Right ventricle myocardium inferior (tissue), 1 donor: ENCODE measurements at regions not wholly inside any gene's neighbourhood (a gene's known extent, or its start where the extent isn't known, plus 50 kb on each side); places are given as distances from the start of the nearest gene placed in this dataset.

Experiments
- ATAC-seq: fragments of 200-7000 bp; cut with Tn5 transposase; one replicate; pipeline ENCODE4 v1.9.1; 2020; ENCODE audit warnings: mild to moderate bottlenecking, moderate library complexity
- DNase-seq: peaks from one replicate; pipeline ENCODE4 v3.0.0; 2021; ENCODE audit errors: missing footprints
- intact Hi-C: fragments of 100-400 bp; cut with DNase I; formaldehyde crosslinking; loops from one replicate; pipeline ENCODE4 v1.11.0; 2022
- donor health status: DM: no; HTN: yes; CAD: no; lungs with severe emphysema.

DNA sequence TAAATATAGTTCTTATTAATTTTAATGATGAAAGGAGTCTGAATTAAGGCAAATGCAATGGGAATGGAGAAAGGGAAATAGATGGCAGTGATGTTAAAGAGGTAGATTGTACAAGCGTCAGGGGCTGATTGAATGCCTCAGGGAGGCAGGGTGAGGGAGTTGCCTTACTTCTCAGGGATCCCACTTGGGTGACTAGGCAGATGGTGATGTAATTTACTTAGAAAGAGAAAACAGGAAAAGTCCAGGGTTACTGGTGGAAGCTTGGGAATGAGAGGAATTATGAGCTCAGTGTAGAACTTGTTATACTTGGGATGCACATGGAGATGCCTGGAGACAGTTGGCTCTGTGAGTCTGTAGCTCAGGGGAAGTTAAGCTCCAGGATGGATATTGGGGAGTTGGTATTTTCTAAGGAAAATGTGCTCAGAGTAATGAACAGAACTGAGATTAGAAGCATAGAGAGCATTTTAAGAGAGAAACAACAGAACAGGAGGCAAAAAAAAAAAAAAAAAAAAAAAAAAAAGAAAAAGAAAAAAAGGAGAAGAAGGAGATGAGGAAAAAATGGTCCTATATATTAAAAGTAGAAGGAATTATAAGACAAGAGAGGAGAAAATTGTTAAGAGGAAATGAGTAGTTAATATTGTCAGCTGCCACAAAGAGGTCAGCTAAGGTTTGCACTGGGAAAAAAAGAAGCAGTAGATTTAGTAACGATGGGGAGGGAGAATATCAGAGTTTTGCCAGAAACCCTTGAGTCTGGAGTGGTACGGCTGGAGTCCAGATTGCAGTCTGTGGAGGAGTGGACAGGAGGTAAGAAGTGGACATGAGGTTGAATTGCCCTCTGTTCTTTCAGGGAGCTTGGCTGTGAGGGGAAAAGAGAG is 88.0 kb upstream of the ELL2 start:
- DNase-seq, result no peak
- intact Hi-C loops, result no loop called here
- ATAC-seq, result no peak

DNA sequence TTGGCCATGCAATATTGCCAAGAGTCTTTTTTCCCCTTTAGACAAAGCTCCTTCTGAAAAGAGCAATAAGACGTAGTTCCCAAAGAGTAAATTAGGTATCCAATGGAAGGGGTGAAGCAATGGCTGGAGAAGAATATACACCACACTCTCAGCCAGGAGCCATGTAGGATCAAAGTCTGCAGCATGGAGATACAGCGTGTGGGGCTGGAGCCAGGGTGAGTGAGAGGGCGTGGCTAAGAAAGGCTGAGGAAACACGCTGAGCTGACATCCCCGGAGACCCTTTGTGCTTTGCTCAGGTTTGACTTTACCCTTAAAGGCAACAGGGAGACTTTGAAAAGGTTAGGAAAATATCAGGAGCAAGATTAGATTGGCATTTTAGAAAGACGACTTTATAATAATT is 87.1 kb upstream of the ELL2 start:
- no peak for DNase-seq
- intact Hi-C loops, result no loop called here
- ATAC-seq, result no peak

DNA sequence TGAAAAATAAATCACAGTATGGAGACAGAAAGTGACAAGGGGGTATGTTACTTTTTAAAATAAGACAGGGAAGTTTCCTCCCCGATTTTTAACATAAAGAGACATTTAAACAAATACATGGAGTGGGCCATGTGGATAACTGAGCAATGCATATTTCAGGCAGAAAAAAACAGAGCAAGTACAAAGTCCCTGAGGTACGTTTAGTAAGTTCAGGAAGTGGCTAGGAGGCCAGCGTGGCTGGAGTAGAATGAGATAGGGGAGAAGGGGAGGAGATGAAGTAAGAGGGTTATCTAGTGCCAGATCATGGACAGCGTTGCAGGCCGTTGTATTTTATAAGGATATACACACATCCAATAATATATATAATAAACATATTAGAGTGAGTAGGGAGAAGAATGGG is 84.2 kb upstream of the ELL2 start:
- intact Hi-C loops, result no loop called here
- no peak for ATAC-seq

DNA sequence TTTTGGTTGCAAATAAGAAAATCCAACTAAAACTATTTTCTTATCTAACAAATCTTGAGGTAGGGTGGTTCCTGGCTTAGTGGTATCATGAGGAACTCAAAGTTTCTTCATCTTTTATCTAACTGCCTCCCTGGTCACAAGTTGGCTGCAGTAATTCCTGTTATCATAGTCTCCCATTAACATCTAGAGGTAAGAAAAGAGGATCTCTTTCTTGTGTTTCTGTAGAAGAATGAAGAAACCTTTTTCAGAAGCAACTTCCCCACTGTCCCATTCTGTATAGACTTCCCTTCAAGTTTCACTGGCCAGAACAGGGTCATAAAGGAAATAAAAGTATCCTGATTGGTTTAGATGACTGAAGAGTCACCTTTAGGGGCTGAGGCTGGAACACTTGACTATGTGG is 81.8 kb upstream of the ELL2 start:
- intact Hi-C loops, result no loop called here

More for the DNA sequence above, 84.2 kb upstream of the ELL2 start:
- no peak for DNase-seq

DNA sequence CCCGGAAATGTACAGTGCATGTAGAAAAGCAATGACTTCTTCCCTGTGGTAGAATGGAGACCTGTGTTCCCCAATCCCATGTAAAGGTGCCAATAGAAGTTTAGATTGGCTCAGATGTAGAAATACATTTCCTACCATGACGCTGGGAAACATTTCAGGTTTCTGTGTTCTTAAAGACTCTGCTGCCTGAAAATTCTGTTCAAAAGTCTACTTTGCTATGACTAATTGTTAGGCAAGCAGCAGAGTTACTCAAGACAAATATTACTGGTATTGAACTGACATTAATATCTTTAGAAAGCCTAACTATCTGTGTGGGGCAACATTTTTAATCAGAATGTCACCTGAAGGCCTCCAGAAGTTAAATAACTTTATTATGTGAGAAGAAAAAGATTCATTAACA is 75.5 kb upstream of the ELL2 start:
- intact Hi-C loops, result no loop called here
- ATAC-seq (no peak), DNase-seq (no peak)

More for the DNA sequence above, 81.8 kb upstream of the ELL2 start:
- no peak for DNase-seq
- no peak for ATAC-seq

DNA sequence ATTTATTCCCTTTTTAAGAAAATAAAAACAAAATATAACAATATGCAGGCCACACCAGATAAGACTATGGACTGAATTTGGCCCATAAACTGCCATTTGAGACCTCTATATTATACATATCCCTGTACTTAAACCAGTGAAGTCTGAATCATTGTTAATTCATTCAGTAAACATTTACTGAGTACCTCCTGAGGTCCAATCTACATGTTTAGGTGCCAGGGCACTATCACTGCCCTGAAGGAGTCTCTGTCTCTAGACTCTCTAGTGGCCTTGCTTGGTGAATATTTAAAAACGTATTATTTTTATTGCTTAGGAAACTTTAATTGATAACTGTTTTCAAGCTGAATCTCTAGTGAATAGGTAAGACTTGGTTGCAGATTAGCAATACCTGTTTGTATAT is 74.7 kb upstream of the ELL2 start:
- ATAC-seq, result no peak
- no peak for DNase-seq
- intact Hi-C loops, result no loop called here

DNA sequence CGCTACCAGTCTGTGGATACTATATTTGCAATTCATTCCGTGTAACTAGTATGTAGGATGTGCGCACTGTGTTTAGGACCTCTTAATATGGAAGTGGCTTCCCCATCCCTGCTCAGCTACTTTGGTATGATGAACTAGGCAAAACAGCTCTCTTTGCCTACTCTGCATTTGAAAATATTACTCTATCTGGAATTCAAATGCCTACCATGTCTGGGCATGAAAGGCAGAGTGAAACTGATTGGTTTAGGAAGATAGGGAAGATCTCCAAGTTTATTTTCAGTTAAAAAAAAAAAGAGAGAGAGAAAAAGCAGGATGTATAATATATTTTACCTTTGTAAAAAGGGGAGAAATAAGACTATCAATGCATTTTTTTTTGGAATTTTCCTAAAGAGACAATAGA is 74.1 kb upstream of the ELL2 start:
- intact Hi-C loops, result no loop called here
- DNase-seq (no peak), ATAC-seq (no peak)

DNA sequence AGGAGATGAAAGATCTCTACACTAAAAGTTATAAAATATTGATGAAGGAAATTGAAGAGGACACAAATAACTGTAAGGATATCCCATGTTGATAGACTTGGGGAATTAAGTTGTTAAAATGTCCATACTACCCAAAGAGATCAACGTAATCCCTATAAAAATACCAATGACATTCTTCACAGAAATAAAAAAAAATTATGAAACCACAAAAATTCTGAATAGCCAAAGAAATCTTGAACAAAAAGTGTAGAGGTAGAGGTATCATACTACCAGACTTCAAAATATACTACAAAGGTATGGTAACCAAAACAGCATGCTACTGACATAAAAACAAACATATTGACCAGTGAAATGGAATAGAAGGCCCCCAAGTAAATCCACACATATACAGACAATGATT is 71.5 kb upstream of the ELL2 start:
- ATAC-seq (no peak), DNase-seq (no peak)
- intact Hi-C loops, result no loop called here

DNA sequence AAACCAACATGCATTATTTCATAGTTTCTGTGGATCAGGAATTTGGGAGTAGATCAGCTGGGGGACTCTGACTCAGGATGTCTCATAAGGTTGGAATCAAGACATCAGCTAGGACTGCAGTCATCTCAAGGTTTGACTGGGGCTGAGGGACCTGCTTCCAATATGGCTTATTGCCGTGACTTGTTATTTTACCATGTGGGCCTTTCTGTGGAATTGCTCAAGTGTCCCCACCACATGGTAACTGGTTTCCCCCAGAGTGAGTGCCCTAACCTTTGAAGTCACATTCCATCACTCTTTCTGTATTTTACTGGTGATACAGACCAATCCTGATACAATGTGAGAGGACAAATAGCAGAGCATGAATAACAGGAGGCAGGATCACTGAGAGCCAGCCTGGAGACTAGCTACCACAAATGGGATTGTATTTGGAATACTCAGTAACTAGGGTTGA is 70.2 kb upstream of the ELL2 start:
- DNase-seq (no peak), ATAC-seq (no peak)
- intact Hi-C loops, result no loop called here

DNA sequence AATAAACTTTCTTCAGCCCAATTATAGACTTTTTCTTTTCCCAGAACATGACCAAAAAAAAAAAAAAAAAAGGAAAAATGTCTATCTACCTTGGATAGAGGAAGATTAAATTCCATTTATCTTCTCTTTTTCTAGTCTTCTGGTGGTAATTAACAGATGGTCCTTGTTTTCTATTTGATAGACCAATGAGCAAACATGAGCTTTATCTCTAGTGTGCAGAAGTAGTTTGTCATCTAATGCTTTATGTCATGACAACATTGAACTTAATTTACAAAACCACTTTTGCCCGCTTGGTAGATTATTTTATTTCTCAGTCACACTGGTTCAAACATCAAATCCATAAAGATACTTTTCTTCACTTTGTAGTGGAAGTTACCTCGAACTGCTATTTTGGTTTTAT is 69.5 kb upstream of the ELL2 start:
- DNase-seq, result no peak
- intact Hi-C loops, result no loop called here
- no peak for ATAC-seq

DNA sequence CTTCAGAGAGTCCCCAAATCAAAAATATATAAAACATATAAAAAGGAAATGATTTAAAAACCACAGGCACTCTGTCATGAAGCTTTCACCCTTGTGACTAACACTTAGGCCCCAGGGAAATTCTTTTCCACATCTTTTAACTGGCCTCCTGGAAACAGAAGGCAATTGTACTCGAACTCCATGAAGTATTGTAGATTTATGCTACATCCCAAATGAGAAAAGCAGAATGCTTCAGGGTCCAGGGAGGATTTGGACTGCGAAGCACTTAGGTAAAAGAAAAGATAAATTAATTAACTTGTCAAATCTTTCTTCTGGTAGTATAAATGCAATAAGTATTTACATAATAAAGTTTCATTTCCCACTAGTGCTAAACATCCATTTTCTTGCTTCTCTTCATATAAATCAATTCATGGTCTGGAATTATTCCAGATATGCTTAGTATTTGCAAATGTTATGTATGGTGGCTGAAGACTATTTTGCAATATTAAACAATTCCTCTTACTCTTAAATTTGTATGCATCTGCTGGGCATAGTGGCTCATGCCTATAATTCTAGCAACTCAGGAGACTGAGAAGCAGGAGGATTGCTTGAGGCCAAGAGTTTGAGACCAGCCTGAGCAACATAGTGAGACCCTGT is 64.9 kb upstream of the ELL2 start:
- intact Hi-C loops, result no loop called here
- DNase-seq, result no peak
- ATAC-seq, result no peak

DNA sequence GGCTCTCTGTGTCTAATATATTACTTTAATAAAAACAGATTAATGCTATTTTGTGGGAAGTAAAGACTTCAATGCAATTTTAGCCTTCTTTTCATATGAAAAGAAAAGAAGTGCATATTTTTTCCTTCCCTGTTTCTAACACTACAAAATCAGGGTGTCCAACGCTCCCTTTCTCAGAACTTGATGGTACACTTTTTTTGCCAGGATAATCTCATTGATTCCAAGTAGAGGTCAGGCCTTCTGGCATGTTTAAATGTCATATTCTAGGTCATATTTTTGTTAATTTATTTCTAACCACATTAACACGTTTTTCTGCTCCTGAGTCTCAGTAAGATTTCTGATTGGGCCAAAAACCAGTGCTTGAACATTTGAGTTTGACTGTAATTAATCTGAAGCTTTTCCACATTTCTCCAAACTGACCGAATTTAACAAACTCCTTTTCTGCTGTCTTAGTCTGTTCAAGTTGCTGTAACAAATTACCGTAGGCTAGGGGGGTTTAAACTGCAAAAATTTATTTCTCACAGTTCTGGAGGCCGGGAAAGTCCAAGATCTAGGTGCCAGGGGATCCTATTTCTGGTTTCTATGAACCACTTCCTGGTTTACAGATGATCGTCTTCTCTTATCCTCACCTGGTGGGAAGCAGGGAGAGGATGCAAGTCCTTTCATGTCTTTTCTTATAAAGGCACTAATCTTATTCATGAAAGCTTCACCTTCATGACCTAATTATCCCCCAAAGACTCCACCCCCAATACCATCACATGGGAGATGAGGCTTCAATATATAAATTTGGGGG is 63.2 kb upstream of the ELL2 start:
- ATAC-seq (no peak), DNase-seq (no peak)
- intact Hi-C loops, result no loop called here

DNA sequence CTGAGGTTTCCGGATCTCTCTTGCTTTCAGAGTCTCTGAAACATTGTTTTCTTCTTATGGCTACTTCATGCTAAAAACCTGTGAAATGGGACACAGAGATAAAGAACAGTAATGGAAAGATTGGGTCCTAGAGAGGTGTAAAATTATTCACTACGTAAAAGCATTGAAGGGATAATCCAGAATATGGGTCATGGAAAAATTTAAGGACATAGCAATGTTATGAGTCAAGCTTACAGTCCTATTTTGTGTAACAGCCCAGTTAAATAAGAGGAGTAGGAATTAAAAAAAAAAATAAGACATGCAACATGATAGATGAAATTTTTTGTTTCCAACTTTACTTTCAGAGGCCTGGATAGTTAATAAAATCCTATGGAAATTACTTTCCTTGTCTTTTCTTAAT is 61.9 kb upstream of the ELL2 start:
- intact Hi-C loops, result no loop called here
- no peak for ATAC-seq

DNA sequence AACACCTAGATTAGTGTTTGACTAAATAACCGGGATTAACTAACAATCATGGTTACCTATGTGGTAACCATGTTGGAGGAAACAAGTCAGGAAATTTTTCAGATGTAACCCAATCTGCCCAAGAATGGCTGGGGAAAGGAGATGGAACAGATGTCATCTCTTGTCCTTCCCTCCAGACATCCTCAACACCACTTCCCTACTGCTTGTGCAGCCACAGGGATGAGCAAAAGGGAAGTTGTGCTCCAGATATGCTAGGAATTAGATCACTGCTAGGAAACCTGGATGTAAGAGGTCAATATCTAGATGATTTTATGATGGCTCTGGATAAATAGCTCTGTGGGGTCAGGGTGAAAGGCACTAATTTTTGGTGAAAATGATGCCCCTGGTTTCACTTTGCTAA is 61.3 kb upstream of the ELL2 start:
- intact Hi-C loops, result no loop called here
- ATAC-seq (no peak), DNase-seq (no peak)

More for the DNA sequence above, 61.9 kb upstream of the ELL2 start:
- DNase-seq, result no peak

DNA sequence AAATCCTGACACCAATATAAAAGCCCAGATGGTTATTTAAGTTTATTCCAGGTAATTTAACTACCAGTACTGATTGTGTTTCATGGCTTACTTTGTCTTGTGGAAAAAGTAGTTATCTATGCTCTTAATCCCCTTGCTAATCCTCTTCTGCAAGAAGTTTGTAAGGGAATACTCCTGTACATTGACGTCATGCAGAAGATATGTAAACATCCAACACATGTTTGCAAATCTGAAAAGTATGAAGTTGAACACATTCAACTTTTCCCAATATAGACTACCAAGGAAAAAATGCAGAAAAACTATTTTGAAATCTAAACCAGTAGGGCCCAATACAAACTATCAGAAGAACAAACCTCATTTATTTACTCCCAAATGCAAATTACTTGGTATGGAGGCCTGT is 56.3 kb upstream of the ELL2 start:
- intact Hi-C loops, result no loop called here
- ATAC-seq, result no peak
- no peak for DNase-seq

DNA sequence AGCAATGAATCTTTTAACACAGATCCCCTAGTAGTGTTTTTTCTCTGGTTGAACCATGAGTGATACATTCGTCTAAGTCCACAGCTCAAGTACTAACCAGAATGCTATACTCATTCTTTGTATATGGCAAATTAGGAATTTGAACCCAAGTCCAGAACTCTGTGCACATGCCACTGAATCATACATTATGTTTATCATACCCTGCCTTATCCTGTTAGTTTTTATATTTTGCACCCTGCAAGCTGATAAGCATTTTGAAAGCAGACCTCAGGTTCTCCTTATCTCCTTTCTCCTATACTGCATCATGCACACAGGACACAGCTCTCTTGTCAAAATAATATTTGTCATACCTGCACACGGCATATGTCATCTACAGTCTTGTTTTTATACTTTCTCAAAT is 54.6 kb upstream of the ELL2 start:
- DNase-seq (no peak), ATAC-seq (no peak)
- intact Hi-C loops, result no loop called here

DNA sequence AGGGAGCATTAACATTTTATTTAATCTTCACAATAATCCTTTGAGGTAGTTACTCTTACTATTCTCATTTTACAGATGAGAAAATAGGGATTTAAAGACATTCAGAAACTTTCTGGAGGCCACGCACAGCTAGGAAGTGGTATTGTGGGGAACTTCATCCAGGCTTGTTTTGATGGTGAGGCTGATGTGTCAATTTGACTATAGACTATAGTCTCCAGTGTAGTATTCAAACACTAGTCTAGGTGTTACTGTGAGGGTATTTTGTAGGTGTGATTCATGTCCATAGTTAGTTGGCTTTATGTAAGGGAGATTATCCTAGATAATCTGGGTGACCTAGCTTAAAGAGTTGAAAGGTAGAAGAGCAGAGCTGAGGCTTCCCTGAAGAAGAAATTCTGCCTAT is 54.1 kb upstream of the ELL2 start:
- no peak for DNase-seq
- ATAC-seq, result no peak
- intact Hi-C loops, result no loop called here

DNA sequence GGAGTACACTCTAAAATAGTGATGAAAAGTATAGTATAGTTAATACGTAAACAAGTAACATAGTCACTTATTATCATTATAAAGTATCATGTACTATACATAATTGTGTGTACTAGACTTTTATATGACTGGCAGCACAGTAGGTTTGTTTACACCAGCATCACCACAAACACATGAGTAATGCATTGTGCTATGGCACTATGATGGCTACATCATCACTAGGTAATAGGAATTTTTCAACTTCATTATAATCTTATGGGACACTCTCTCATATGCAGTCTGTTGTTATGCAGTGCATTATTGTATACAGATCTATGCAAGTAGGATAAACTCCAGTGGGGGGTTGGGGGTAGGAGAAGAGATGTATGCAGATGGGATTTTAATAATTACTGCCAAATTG is 52.7 kb upstream of the ELL2 start:
- intact Hi-C loops, result no loop called here
- ATAC-seq, result no peak
- DNase-seq, result no peak

DNA sequence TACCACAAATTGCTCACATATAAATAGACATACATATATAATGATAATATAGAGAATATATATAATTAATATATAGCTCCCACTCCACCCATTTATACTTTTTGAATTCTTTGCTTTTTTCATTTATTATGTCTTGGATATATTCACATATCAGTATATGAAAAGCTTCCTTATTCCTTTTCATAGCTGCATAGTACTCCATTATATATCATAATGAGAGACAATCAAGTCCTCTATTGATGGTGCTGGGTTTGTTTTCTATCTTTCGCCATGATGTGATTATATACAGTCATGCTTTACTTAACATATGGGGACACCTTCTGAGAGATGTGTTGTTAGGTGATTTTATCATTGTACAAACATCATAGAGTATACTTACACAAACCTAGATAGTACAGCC is 51.6 kb upstream of the ELL2 start:
- no peak for ATAC-seq
- no peak for DNase-seq
- intact Hi-C loops, result no loop called here

DNA sequence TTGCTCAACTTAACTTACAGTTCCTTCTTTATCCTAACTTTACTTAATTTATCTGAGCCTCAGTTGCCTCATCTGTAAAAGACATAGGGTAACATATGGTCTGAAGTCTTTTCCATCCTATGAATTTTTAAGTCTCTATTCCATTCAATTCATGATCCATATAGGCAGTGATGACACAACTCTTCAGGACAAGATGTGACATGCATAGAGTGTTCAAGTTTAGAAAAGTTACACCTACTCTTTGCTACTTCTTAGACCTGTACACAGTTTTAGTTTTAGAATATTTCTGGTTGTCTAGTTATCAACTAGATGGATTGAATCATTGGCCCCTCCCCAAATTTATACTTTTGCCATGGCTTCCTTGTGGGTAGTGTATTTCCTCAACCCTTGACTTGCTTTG is 50.7 kb upstream of the ELL2 start:
- DNase-seq (no peak), ATAC-seq (no peak)

More for the DNA sequence above, 50.7 kb upstream of the ELL2 start:
- intact Hi-C loops, result no loop called here
